HCT116 (cell line): ENCODE measurements at regions not wholly inside any gene's neighbourhood (a gene's known extent, or its start where the extent isn't known, plus 50 kb on each side); places are given as distances from the start of the nearest gene placed in this dataset.

Experiments used
- ATAC-seq: fragments of 200-7000 bp; cut with Tn5 transposase; 2 replicates; pipeline ENCODE4 v1.9.1; 2020; ENCODE audit warnings: mild to moderate bottlenecking, moderate library complexity
- BruUV-seq: library from RNA; stranded (reverse); fragments of 400-500 nt; replicated peaks from 2 replicates; lab custom pipeline; 2021; lab: Mats Ljungman, UMichigan
- CTCF ChIA-PET: fragments of 300-600 bp; sonication (Branson Sonifier 250); formaldehyde crosslinking; loops from one replicate; lab custom pipeline; 2021; ENCODE audit warnings: antibody characterized with exemption; lab: Charles Lee
- POLR2A ChIA-PET: fragments of 300-600, 350-600 bp; sonication (Branson Sonifier 250); formaldehyde crosslinking; loops from one replicate; lab custom pipeline; 2021; ENCODE audit warnings: antibody characterized with exemption; lab: Charles Lee
- RAD21 ChIA-PET, 2 experiments: fragments of 300-600 bp; sonication (Branson Sonifier 250); formaldehyde crosslinking; loops; one replicate each; lab custom pipeline; 2023; ENCODE audit warnings: low total read pairs in 2 of 2; ENCODE audit not compliant: uncharacterized antibody in 2 of 2, unreplicated experiment in 2 of 2, low non-redundant PET in 1 of 2; lab: Charles Lee
- DNase-seq: peaks from one replicate; pipeline ENCODE4 v3.0.0-alpha.2; 2010; ENCODE audit warnings: low read depth, low spot score
- H2AFZ ChIP-seq: fragments of 200-600 bp; shearing (Covaris generic), sonication (generic); 2 replicates; pipeline ENCODE4 v1.6.1; 2017; ENCODE audit warnings: low read depth, mixed run types, mixed read lengths, antibody characterized with exemption, low read length; ENCODE audit not compliant: poor library complexity, severe bottlenecking
- H3K27ac ChIP-seq: 2 replicates; pipeline ENCODE4 v1.5.1; 2012; ENCODE audit warnings: low read depth, low read length
- H3K27me3 ChIP-seq: fragments of 200-600 bp; sonication (generic); 2 replicates; pipeline ENCODE4 v1.6.1; 2016; ENCODE audit warnings: mixed run types, low read length, mixed read lengths; ENCODE audit not compliant: insufficient read depth
- H3K36me3 ChIP-seq, 2 experiments: fragments of 200-500 bp in 1 of 2; fragments of 200-600 bp in 1 of 2; sonication (Bioruptor generic) in 1 of 2; sonication (generic) in 1 of 2; 2 replicates each; pipeline versions ENCODE4 v1.5.1 to v1.6.1; 2014 to 2016; ENCODE audit warnings: low read length in 2 of 2, inconsistent platforms in 1 of 2, mixed read lengths in 1 of 2, mixed run types in 1 of 2; ENCODE audit not compliant: insufficient read depth in 2 of 2, control insufficient read depth in 1 of 2
- H3K4me1 ChIP-seq, 2 experiments: fragments of 200-600 bp in 1 of 2; sonication (generic) in 1 of 2; 2 replicates each; pipeline versions ENCODE4 v1.5.1 to v1.6.1; 2012 to 2017; ENCODE audit warnings: low read length in 2 of 2, inconsistent platforms in 1 of 2, mild to moderate bottlenecking in 1 of 2, mixed read lengths in 1 of 2, mixed run types in 1 of 2, moderate library complexity in 1 of 2; ENCODE audit not compliant: insufficient read depth in 2 of 2, control insufficient read depth in 1 of 2
- H3K4me2 ChIP-seq: fragments of 200-600 bp; sonication (generic); 2 replicates; pipeline ENCODE4 v1.6.1; 2017; ENCODE audit warnings: mixed run types, low read length, mixed read lengths
- H3K4me3 ChIP-seq, 2 experiments: fragments of 200-600 bp in 1 of 2; sonication (generic) in 1 of 2; replicated peaks in 1 of 2; 2 replicates each; pipeline ENCODE4 v1.5.1; 2011 to 2016; ENCODE audit warnings: low read length in 2 of 2, control low read depth in 1 of 2, low read depth in 1 of 2, mild to moderate bottlenecking in 1 of 2, mixed read lengths in 1 of 2, mixed run types in 1 of 2
- H3K79me2 ChIP-seq: fragments of 200-600 bp; sonication (generic); 2 replicates; pipeline ENCODE4 v1.6.1; 2017; ENCODE audit warnings: mild to moderate bottlenecking, mixed run types, low read length, moderate library complexity, mixed read lengths; ENCODE audit not compliant: insufficient read depth
- H3K9ac ChIP-seq: fragments of 200-600 bp; sonication (generic); 2 replicates; pipeline ENCODE4 v1.6.1; 2016; ENCODE audit warnings: low read length, mixed read lengths
- H3K9me2 ChIP-seq: fragments of 200-600 bp; sonication (generic), shearing (Covaris generic); 2 replicates; pipeline ENCODE4 v1.6.1; 2017; ENCODE audit warnings: mixed run types, mild to moderate bottlenecking, moderate library complexity; ENCODE audit not compliant: insufficient read depth
- H3K9me3 ChIP-seq, 2 experiments: fragments of 200-500 bp in 1 of 2; fragments of 200-600 bp in 1 of 2; sonication (Bioruptor generic) in 1 of 2; sonication (generic) in 1 of 2; 2 replicates each; pipeline ENCODE4 v1.6.1; 2014 to 2017; ENCODE audit warnings: low read length in 2 of 2, mixed read lengths in 2 of 2, inconsistent platforms in 1 of 2, low read depth in 1 of 2, mild to moderate bottlenecking in 1 of 2, mixed run types in 1 of 2, moderate library complexity in 1 of 2; ENCODE audit not compliant: control insufficient read depth in 1 of 2, insufficient read depth in 1 of 2
- H4K20me1 ChIP-seq: fragments of 200-600 bp; sonication (generic), shearing (Covaris generic); 2 replicates; pipeline ENCODE4 v1.6.1; 2017; ENCODE audit warnings: mixed run types, mild to moderate bottlenecking, moderate library complexity; ENCODE audit not compliant: insufficient read depth
- CBX3 ChIP-seq: IDR thresholded peaks from 2 replicates; pipeline ENCODE4 v1.6.1; 2012; ENCODE audit warnings: low read depth
- CEBPB ChIP-seq: IDR thresholded peaks from 2 replicates; pipeline ENCODE4 v1.6.1; 2012; ENCODE audit warnings: low read depth
- ELF1 ChIP-seq: IDR thresholded peaks from 2 replicates; pipeline ENCODE4 v1.6.1; 2012; ENCODE audit warnings: low read depth, borderline replicate concordance
- EZH2 ChIP-seq: fragments of 200-600 bp; sonication (generic); IDR thresholded peaks from 2 replicates; pipeline ENCODE4 v1.6.1; 2017; ENCODE audit warnings: antibody characterized with exemption, mixed run types
- EZH2phosphoT487 ChIP-seq: fragments of 200-600 bp; IDR thresholded peaks from 2 replicates; pipeline ENCODE4 v1.6.1; 2018; ENCODE audit warnings: antibody characterized with exemption, borderline replicate concordance
- FOSL1 ChIP-seq: IDR thresholded peaks from 2 replicates; pipeline ENCODE4 v1.6.1; 2012; ENCODE audit warnings: low read depth
- JUND ChIP-seq: IDR thresholded peaks from 2 replicates; pipeline ENCODE4 v1.6.1; 2012
- POLR2A ChIP-seq: IDR thresholded peaks from 2 replicates; pipeline ENCODE4 v1.7.0; 2011; ENCODE audit warnings: borderline replicate concordance; ENCODE audit not compliant: insufficient read depth, insufficient read length; ENCODE audit errors: extremely low read depth
- POLR2AphosphoS5 ChIP-seq: IDR thresholded peaks from 2 replicates; pipeline ENCODE4 v1.6.1; 2011; ENCODE audit warnings: mild to moderate bottlenecking, low read depth, low read length, moderate library complexity
- RAD21 ChIP-seq: IDR thresholded peaks from 2 replicates; pipeline ENCODE4 v1.6.1; 2012; ENCODE audit warnings: low read depth, mild to moderate bottlenecking
- REST ChIP-seq: IDR thresholded peaks from 2 replicates; pipeline ENCODE4 v1.6.1; 2012; ENCODE audit warnings: low read depth
- SIN3A ChIP-seq: IDR thresholded peaks from 2 replicates; pipeline ENCODE4 v1.6.1; 2012; ENCODE audit warnings: low read depth
- TCF7L2 ChIP-seq: IDR thresholded peaks from 2 replicates; pipeline ENCODE4 v1.7.0; 2011; ENCODE audit warnings: borderline replicate concordance, inconsistent platforms; ENCODE audit not compliant: insufficient read depth, insufficient read length; ENCODE audit errors: extremely low read depth
- YY1 ChIP-seq: IDR thresholded peaks from 2 replicates; pipeline ENCODE4 v1.6.1; 2011; ENCODE audit warnings: low read length, low read depth, moderate library complexity, mild to moderate bottlenecking; ENCODE audit not compliant: insufficient replicate concordance; ENCODE audit errors: extremely low read depth
- ZBTB33 ChIP-seq: IDR thresholded peaks from 2 replicates; pipeline ENCODE4 v1.6.1; 2011; ENCODE audit warnings: mild to moderate bottlenecking, low read length, moderate library complexity; ENCODE audit not compliant: insufficient replicate concordance; ENCODE audit errors: extremely low read depth
- ZFX ChIP-seq: fragments of 450-650 bp; IDR thresholded peaks from 2 replicates; pipeline ENCODE4 v1.6.1; 2017
- intact Hi-C: fragments of 100-400 bp; cut with micrococcal nuclease; formaldehyde crosslinking; loops from 2 replicates; pipeline ENCODE4 v1.10.0; 2022

GRCh38 chr5:124856726-124857125 is 110.3 kb upstream of the ZNF608 start:
- no peak for ATAC-seq
- Histone ChIP-seq H3K27me3 (no peaks in the 10 kb centered on the region), H3K9me3 (no peaks in the 10 kb centered on the region), H3K4me1 (no peaks in the 10 kb centered on the region), H3K9me2 (no peaks in the 10 kb centered on the region), H3K36me3 (no peaks in the 10 kb centered on the region), H4K20me1 (no peaks in the 10 kb centered on the region), H3K79me2 (no peaks in the 10 kb centered on the region), H2AFZ (no peak overlapping the region), H3K9ac (no peak overlapping the region), H3K4me3 (no peak overlapping the region), H3K27ac (no peak overlapping the region)
- POLR2A ChIA-PET, result no interaction called here
- intact Hi-C loops, result no loop called here
- RAD21 ChIA-PET, result no interaction called here
- DNase-seq, result no peak
- no peak for TF ChIP-seq ZBTB33
- TF ChIP-seq ELF1, result no peak
- no peak for TF ChIP-seq YY1
- no peak for TF ChIP-seq SIN3A
- TF ChIP-seq ZFX, result no peak
- TF ChIP-seq JUND, result no peak
- no peak for TF ChIP-seq RAD21
- no peak for TF ChIP-seq CEBPB
- no peak for TF ChIP-seq REST
- TF ChIP-seq EZH2, result no peak
- TF ChIP-seq TCF7L2, result no peak
- TF ChIP-seq POLR2AphosphoS5, result no peak
- TF ChIP-seq CBX3, result no peak
- TF ChIP-seq FOSL1, result no peak
- no peak for TF ChIP-seq POLR2A
- no peak for TF ChIP-seq EZH2phosphoT487
- TF ChIP-seq, all 23 proteins: peak for 0
- no peak overlapping the region for H3K4me2 ChIP-seq
- BruUV-seq, result no TSS peak
- CTCF ChIA-PET, result no interaction called here
